HCT116 (cell line): ENCODE measurements at regions not wholly inside any gene's neighbourhood (a gene's known extent, or its start where the extent isn't known, plus 50 kb on each side); places are given as distances from the start of the nearest gene placed in this dataset.

Experiments used
- ATAC-seq: fragments of 200-7000 bp; cut with Tn5 transposase; 2 replicates; pipeline ENCODE4 v1.9.1; 2020; ENCODE audit warnings: mild to moderate bottlenecking, moderate library complexity
- BruUV-seq: library from RNA; stranded (reverse); fragments of 400-500 nt; replicated peaks from 2 replicates; lab custom pipeline; 2021; lab: Mats Ljungman, UMichigan
- CTCF ChIA-PET: fragments of 300-600 bp; sonication (Branson Sonifier 250); formaldehyde crosslinking; loops from one replicate; lab custom pipeline; 2021; ENCODE audit warnings: antibody characterized with exemption; lab: Charles Lee
- POLR2A ChIA-PET: fragments of 300-600, 350-600 bp; sonication (Branson Sonifier 250); formaldehyde crosslinking; loops from one replicate; lab custom pipeline; 2021; ENCODE audit warnings: antibody characterized with exemption; lab: Charles Lee
- RAD21 ChIA-PET, 2 experiments: fragments of 300-600 bp; sonication (Branson Sonifier 250); formaldehyde crosslinking; loops; one replicate each; lab custom pipeline; 2023; ENCODE audit warnings: low total read pairs in 2 of 2; ENCODE audit not compliant: uncharacterized antibody in 2 of 2, unreplicated experiment in 2 of 2, low non-redundant PET in 1 of 2; lab: Charles Lee
- DNase-seq: peaks from one replicate; pipeline ENCODE4 v3.0.0-alpha.2; 2010; ENCODE audit warnings: low read depth, low spot score
- H2AFZ ChIP-seq: fragments of 200-600 bp; shearing (Covaris generic), sonication (generic); 2 replicates; pipeline ENCODE4 v1.6.1; 2017; ENCODE audit warnings: low read depth, mixed run types, mixed read lengths, antibody characterized with exemption, low read length; ENCODE audit not compliant: poor library complexity, severe bottlenecking
- H3K27ac ChIP-seq: 2 replicates; pipeline ENCODE4 v1.5.1; 2012; ENCODE audit warnings: low read depth, low read length
- H3K27me3 ChIP-seq: fragments of 200-600 bp; sonication (generic); 2 replicates; pipeline ENCODE4 v1.6.1; 2016; ENCODE audit warnings: mixed run types, low read length, mixed read lengths; ENCODE audit not compliant: insufficient read depth
- H3K36me3 ChIP-seq, 2 experiments: fragments of 200-500 bp in 1 of 2; fragments of 200-600 bp in 1 of 2; sonication (Bioruptor generic) in 1 of 2; sonication (generic) in 1 of 2; 2 replicates each; pipeline versions ENCODE4 v1.5.1 to v1.6.1; 2014 to 2016; ENCODE audit warnings: low read length in 2 of 2, inconsistent platforms in 1 of 2, mixed read lengths in 1 of 2, mixed run types in 1 of 2; ENCODE audit not compliant: insufficient read depth in 2 of 2, control insufficient read depth in 1 of 2
- H3K4me1 ChIP-seq, 2 experiments: fragments of 200-600 bp in 1 of 2; sonication (generic) in 1 of 2; 2 replicates each; pipeline versions ENCODE4 v1.5.1 to v1.6.1; 2012 to 2017; ENCODE audit warnings: low read length in 2 of 2, inconsistent platforms in 1 of 2, mild to moderate bottlenecking in 1 of 2, mixed read lengths in 1 of 2, mixed run types in 1 of 2, moderate library complexity in 1 of 2; ENCODE audit not compliant: insufficient read depth in 2 of 2, control insufficient read depth in 1 of 2
- H3K4me2 ChIP-seq: fragments of 200-600 bp; sonication (generic); 2 replicates; pipeline ENCODE4 v1.6.1; 2017; ENCODE audit warnings: mixed run types, low read length, mixed read lengths
- H3K4me3 ChIP-seq, 2 experiments: fragments of 200-600 bp in 1 of 2; sonication (generic) in 1 of 2; replicated peaks in 1 of 2; 2 replicates each; pipeline ENCODE4 v1.5.1; 2011 to 2016; ENCODE audit warnings: low read length in 2 of 2, control low read depth in 1 of 2, low read depth in 1 of 2, mild to moderate bottlenecking in 1 of 2, mixed read lengths in 1 of 2, mixed run types in 1 of 2
- H3K79me2 ChIP-seq: fragments of 200-600 bp; sonication (generic); 2 replicates; pipeline ENCODE4 v1.6.1; 2017; ENCODE audit warnings: mild to moderate bottlenecking, mixed run types, low read length, moderate library complexity, mixed read lengths; ENCODE audit not compliant: insufficient read depth
- H3K9ac ChIP-seq: fragments of 200-600 bp; sonication (generic); 2 replicates; pipeline ENCODE4 v1.6.1; 2016; ENCODE audit warnings: low read length, mixed read lengths
- H3K9me2 ChIP-seq: fragments of 200-600 bp; sonication (generic), shearing (Covaris generic); 2 replicates; pipeline ENCODE4 v1.6.1; 2017; ENCODE audit warnings: mixed run types, mild to moderate bottlenecking, moderate library complexity; ENCODE audit not compliant: insufficient read depth
- H3K9me3 ChIP-seq, 2 experiments: fragments of 200-500 bp in 1 of 2; fragments of 200-600 bp in 1 of 2; sonication (Bioruptor generic) in 1 of 2; sonication (generic) in 1 of 2; 2 replicates each; pipeline ENCODE4 v1.6.1; 2014 to 2017; ENCODE audit warnings: low read length in 2 of 2, mixed read lengths in 2 of 2, inconsistent platforms in 1 of 2, low read depth in 1 of 2, mild to moderate bottlenecking in 1 of 2, mixed run types in 1 of 2, moderate library complexity in 1 of 2; ENCODE audit not compliant: control insufficient read depth in 1 of 2, insufficient read depth in 1 of 2
- H4K20me1 ChIP-seq: fragments of 200-600 bp; sonication (generic), shearing (Covaris generic); 2 replicates; pipeline ENCODE4 v1.6.1; 2017; ENCODE audit warnings: mixed run types, mild to moderate bottlenecking, moderate library complexity; ENCODE audit not compliant: insufficient read depth
- CBX3 ChIP-seq: IDR thresholded peaks from 2 replicates; pipeline ENCODE4 v1.6.1; 2012; ENCODE audit warnings: low read depth
- CEBPB ChIP-seq: IDR thresholded peaks from 2 replicates; pipeline ENCODE4 v1.6.1; 2012; ENCODE audit warnings: low read depth
- EGR1 ChIP-seq: IDR thresholded peaks from 2 replicates; pipeline ENCODE4 v1.6.1; 2012; ENCODE audit warnings: low read depth
- EZH2phosphoT487 ChIP-seq: fragments of 200-600 bp; IDR thresholded peaks from 2 replicates; pipeline ENCODE4 v1.6.1; 2018; ENCODE audit warnings: antibody characterized with exemption, borderline replicate concordance
- FOSL1 ChIP-seq: IDR thresholded peaks from 2 replicates; pipeline ENCODE4 v1.6.1; 2012; ENCODE audit warnings: low read depth
- JUND ChIP-seq: IDR thresholded peaks from 2 replicates; pipeline ENCODE4 v1.6.1; 2012
- POLR2A ChIP-seq: IDR thresholded peaks from 2 replicates; pipeline ENCODE4 v1.7.0; 2011; ENCODE audit warnings: borderline replicate concordance; ENCODE audit not compliant: insufficient read depth, insufficient read length; ENCODE audit errors: extremely low read depth
- POLR2AphosphoS5 ChIP-seq: IDR thresholded peaks from 2 replicates; pipeline ENCODE4 v1.6.1; 2011; ENCODE audit warnings: mild to moderate bottlenecking, low read depth, low read length, moderate library complexity
- RAD21 ChIP-seq: IDR thresholded peaks from 2 replicates; pipeline ENCODE4 v1.6.1; 2012; ENCODE audit warnings: low read depth, mild to moderate bottlenecking
- SIN3A ChIP-seq: IDR thresholded peaks from 2 replicates; pipeline ENCODE4 v1.6.1; 2012; ENCODE audit warnings: low read depth
- SP1 ChIP-seq: IDR thresholded peaks from 2 replicates; pipeline ENCODE4 v1.6.1; 2012; ENCODE audit warnings: low read depth
- TCF7L2 ChIP-seq: IDR thresholded peaks from 2 replicates; pipeline ENCODE4 v1.7.0; 2011; ENCODE audit warnings: borderline replicate concordance, inconsistent platforms; ENCODE audit not compliant: insufficient read depth, insufficient read length; ENCODE audit errors: extremely low read depth
- YY1 ChIP-seq: IDR thresholded peaks from 2 replicates; pipeline ENCODE4 v1.6.1; 2011; ENCODE audit warnings: low read length, low read depth, moderate library complexity, mild to moderate bottlenecking; ENCODE audit not compliant: insufficient replicate concordance; ENCODE audit errors: extremely low read depth
- ZFX ChIP-seq: fragments of 450-650 bp; IDR thresholded peaks from 2 replicates; pipeline ENCODE4 v1.6.1; 2017
- ZNF274 ChIP-seq: fragments of 200-500 bp; sonication (Bioruptor generic); IDR thresholded peaks from 2 replicates; pipeline ENCODE4 v1.6.1; 2014; ENCODE audit warnings: mild to moderate bottlenecking, low read depth, low read length, inconsistent platforms
- intact Hi-C: fragments of 100-400 bp; cut with micrococcal nuclease; formaldehyde crosslinking; loops from 2 replicates; pipeline ENCODE4 v1.10.0; 2022
- TF ChIP-seq, protein P1 (sequence below): IDR thresholded peaks from 2 replicates; pipeline ENCODE4 v1.6.1; 2011; ENCODE audit warnings: mild to moderate bottlenecking, low read length, moderate library complexity; ENCODE audit not compliant: insufficient replicate concordance; ENCODE audit errors: extremely low read depth
- TF ChIP-seq, protein P2 (sequence below): IDR thresholded peaks from 2 replicates; pipeline ENCODE4 v1.6.1; 2012; ENCODE audit warnings: low read depth
- TF ChIP-seq, protein P3 (sequence below), 3 experiments: fragments of 200-600 bp in 1 of 3; sonication (generic) in 1 of 3; IDR thresholded peaks in 2 of 3; conservative IDR thresholded peaks in 1 of 3; 2 replicates each; pipeline ENCODE4 v1.5.1; 2012 to 2017; ENCODE audit warnings: low read depth in 2 of 3, low read length in 2 of 3, antibody characterized with exemption in 1 of 3, borderline replicate concordance in 1 of 3, control low read depth in 1 of 3, mild to moderate bottlenecking in 1 of 3, mixed read lengths in 1 of 3, mixed run types in 1 of 3, moderate library complexity in 1 of 3; ENCODE audit not compliant: insufficient read depth in 1 of 3
- TF ChIP-seq, protein P4 (sequence below): IDR thresholded peaks from 2 replicates; pipeline ENCODE4 v1.6.1; 2012
- TF ChIP-seq, protein P5 (sequence below): IDR thresholded peaks from 2 replicates; pipeline ENCODE4 v1.6.1; 2012

DNA sequence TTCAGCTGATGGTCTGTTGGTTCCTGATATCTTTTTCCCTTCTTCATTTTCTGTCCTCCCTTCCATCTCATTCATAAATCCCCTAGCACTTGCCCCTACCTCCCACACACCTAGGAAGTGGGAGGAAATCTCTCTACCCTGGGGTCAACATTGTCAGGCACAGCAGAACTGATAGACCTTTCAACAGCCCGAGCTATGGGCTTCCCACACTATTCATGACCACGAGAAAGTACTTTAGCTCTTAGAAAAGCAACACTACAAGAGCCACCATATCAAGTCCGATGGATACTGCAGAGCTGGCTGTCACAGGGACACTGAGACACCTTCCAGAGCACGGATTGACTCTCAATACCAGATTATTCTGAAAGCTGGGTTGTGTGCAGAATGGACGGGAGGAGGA is 180.6 kb upstream of the NEBL start:
- no peak overlapping the region for H2AFZ ChIP-seq
- no peaks in the 10 kb centered on the region for H3K27me3 ChIP-seq
- RAD21 ChIA-PET: no interaction called here
- no peaks in the 10 kb centered on the region for H3K9me2 ChIP-seq
- no peak overlapping the region for H3K27ac ChIP-seq
- H3K4me1 ChIP-seq: peaks cover 0 to 5% of the 10 kb centered on the region in 2 experiments; a peak in 2 of 4 replicates
- H3K9ac ChIP-seq: no peak overlapping the region
- H3K36me3 ChIP-seq: no peaks in the 10 kb centered on the region
- POLR2A ChIA-PET: no interaction called here
- no peak for ATAC-seq
- no peaks in the 10 kb centered on the region for H3K9me3 ChIP-seq
- intact Hi-C loops: loop anchor here (1.0 to 5.0 kb wide), 4 partner anchors 193 to 876 kb away; no protein-coding TSS in a partner anchor
- no peak for TF ChIP-seq YY1
- no peak for TF ChIP-seq ZFX
- no peak for TF ChIP-seq ZNF274
- no peak for TF ChIP-seq EGR1
- TF ChIP-seq EZH2phosphoT487: no peak
- TF ChIP-seq, protein P1, sequence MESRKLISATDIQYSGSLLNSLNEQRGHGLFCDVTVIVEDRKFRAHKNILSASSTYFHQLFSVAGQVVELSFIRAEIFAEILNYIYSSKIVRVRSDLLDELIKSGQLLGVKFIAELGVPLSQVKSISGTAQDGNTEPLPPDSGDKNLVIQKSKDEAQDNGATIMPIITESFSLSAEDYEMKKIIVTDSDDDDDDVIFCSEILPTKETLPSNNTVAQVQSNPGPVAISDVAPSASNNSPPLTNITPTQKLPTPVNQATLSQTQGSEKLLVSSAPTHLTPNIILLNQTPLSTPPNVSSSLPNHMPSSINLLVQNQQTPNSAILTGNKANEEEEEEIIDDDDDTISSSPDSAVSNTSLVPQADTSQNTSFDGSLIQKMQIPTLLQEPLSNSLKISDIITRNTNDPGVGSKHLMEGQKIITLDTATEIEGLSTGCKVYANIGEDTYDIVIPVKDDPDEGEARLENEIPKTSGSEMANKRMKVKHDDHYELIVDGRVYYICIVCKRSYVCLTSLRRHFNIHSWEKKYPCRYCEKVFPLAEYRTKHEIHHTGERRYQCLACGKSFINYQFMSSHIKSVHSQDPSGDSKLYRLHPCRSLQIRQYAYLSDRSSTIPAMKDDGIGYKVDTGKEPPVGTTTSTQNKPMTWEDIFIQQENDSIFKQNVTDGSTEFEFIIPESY: no peak
- no peak for TF ChIP-seq JUND
- TF ChIP-seq, protein P2, sequence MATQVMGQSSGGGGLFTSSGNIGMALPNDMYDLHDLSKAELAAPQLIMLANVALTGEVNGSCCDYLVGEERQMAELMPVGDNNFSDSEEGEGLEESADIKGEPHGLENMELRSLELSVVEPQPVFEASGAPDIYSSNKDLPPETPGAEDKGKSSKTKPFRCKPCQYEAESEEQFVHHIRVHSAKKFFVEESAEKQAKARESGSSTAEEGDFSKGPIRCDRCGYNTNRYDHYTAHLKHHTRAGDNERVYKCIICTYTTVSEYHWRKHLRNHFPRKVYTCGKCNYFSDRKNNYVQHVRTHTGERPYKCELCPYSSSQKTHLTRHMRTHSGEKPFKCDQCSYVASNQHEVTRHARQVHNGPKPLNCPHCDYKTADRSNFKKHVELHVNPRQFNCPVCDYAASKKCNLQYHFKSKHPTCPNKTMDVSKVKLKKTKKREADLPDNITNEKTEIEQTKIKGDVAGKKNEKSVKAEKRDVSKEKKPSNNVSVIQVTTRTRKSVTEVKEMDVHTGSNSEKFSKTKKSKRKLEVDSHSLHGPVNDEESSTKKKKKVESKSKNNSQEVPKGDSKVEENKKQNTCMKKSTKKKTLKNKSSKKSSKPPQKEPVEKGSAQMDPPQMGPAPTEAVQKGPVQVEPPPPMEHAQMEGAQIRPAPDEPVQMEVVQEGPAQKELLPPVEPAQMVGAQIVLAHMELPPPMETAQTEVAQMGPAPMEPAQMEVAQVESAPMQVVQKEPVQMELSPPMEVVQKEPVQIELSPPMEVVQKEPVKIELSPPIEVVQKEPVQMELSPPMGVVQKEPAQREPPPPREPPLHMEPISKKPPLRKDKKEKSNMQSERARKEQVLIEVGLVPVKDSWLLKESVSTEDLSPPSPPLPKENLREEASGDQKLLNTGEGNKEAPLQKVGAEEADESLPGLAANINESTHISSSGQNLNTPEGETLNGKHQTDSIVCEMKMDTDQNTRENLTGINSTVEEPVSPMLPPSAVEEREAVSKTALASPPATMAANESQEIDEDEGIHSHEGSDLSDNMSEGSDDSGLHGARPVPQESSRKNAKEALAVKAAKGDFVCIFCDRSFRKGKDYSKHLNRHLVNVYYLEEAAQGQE: no peak
- TF ChIP-seq, protein P3, sequence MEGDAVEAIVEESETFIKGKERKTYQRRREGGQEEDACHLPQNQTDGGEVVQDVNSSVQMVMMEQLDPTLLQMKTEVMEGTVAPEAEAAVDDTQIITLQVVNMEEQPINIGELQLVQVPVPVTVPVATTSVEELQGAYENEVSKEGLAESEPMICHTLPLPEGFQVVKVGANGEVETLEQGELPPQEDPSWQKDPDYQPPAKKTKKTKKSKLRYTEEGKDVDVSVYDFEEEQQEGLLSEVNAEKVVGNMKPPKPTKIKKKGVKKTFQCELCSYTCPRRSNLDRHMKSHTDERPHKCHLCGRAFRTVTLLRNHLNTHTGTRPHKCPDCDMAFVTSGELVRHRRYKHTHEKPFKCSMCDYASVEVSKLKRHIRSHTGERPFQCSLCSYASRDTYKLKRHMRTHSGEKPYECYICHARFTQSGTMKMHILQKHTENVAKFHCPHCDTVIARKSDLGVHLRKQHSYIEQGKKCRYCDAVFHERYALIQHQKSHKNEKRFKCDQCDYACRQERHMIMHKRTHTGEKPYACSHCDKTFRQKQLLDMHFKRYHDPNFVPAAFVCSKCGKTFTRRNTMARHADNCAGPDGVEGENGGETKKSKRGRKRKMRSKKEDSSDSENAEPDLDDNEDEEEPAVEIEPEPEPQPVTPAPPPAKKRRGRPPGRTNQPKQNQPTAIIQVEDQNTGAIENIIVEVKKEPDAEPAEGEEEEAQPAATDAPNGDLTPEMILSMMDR (IDR thresholded peaks at IDR 0.05 in 2 of 3, conservative IDR thresholded peaks at IDR 0.05 in 1 of 3; ENCODE audit: borderline replicate concordance in 1 of 3, insufficient read depth in 1 of 3, low read depth in 2 of 3, low read length in 2 of 3): no peak
- TF ChIP-seq POLR2AphosphoS5: no peak
- TF ChIP-seq CEBPB: no peak
- no peak for TF ChIP-seq CBX3
- no peak for TF ChIP-seq SIN3A
- TF ChIP-seq, protein P4, sequence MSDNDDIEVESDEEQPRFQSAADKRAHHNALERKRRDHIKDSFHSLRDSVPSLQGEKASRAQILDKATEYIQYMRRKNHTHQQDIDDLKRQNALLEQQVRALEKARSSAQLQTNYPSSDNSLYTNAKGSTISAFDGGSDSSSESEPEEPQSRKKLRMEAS: no peak
- TF ChIP-seq FOSL1: no peak
- TF ChIP-seq RAD21: no peak
- no peak for TF ChIP-seq TCF7L2
- TF ChIP-seq SP1: no peak
- TF ChIP-seq POLR2A: no peak
- TF ChIP-seq, protein P5, sequence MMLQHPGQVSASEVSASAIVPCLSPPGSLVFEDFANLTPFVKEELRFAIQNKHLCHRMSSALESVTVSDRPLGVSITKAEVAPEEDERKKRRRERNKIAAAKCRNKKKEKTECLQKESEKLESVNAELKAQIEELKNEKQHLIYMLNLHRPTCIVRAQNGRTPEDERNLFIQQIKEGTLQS: no peak
- TF ChIP-seq, all 23 proteins: peak for 0
- Histone ChIP-seq H3K79me2 (no peaks in the 10 kb centered on the region), H4K20me1 (no peaks in the 10 kb centered on the region), H3K4me2 (no peak overlapping the region), H3K4me3 (no peak overlapping the region)
- CTCF ChIA-PET: interaction anchor here (1.1 to 2.4 kb wide), 5 partner anchors 14 to 195 kb away, joined by 4 to 9 read pairs (median 7); no protein-coding TSS in a partner anchor
- DNase-seq: no peak
- BruUV-seq: no TSS peak
